ENCODE measurements at regions not wholly inside any gene's neighbourhood (a gene's known extent, or its start where the extent isn't known, plus 50 kb on each side); places are given as distances from the start of the nearest gene placed in this dataset.

GRCh38 chr18:39435996-39436395 is 1870.4 kb upstream of the CELF4 start:
- no peak for TF ChIP-seq CTCF (IDR thresholded peaks at IDR 0.05)
- TF ChIP-seq EZH2 (IDR thresholded peaks at IDR 0.05), result no peak
